Neuron (in vitro differentiated cells): ENCODE measurements at regions not wholly inside any gene's neighbourhood (a gene's known extent, or its start where the extent isn't known, plus 50 kb on each side); places are given as distances from the start of the nearest gene placed in this dataset.

Source experiments
- H2AFZ ChIP-seq: one replicate; pipeline ENCODE4 v1.6.1; 2013; ENCODE audit warnings: low read depth, mild to moderate bottlenecking, inconsistent platforms, low read length, moderate library complexity
- H3K27me3 ChIP-seq: one replicate; pipeline ENCODE4 v1.6.1; 2013; ENCODE audit warnings: low read length; ENCODE audit not compliant: insufficient read depth
- H3K36me3 ChIP-seq: one replicate; pipeline ENCODE4 v1.6.1; 2013; ENCODE audit warnings: low read length; ENCODE audit not compliant: insufficient read depth
- H3K4me1 ChIP-seq: one replicate; pipeline ENCODE4 v1.6.1; 2013; ENCODE audit warnings: low read length; ENCODE audit not compliant: insufficient read depth
- H3K4me3 ChIP-seq: 2 replicates; pipeline ENCODE4 v1.5.1; 2013; ENCODE audit warnings: mild to moderate bottlenecking, low read length, moderate library complexity
- H3K9me3 ChIP-seq: one replicate; pipeline ENCODE4 v1.6.1; 2013; ENCODE audit warnings: low read length

- H3K4me1 ChIP-seq: no peaks in the 10 kb centered on the region
- H2AFZ ChIP-seq: no peak overlapping the region
- H3K36me3 ChIP-seq: no peaks in the 10 kb centered on the region
- H3K27me3 ChIP-seq: peaks cover 4% of the 10 kb centered on the region
- H3K4me3 ChIP-seq: no peak overlapping the region
- no peaks in the 10 kb centered on the region for H3K9me3 ChIP-seq
Measured at GRCh38 chr12:115046805-115047204, 362.8 kb upstream of the TBX3 start.

- Histone ChIP-seq H3K27me3 (no peaks in the 10 kb centered on the region), H3K4me1 (no peaks in the 10 kb centered on the region), H3K9me3 (no peaks in the 10 kb centered on the region), H2AFZ (no peak overlapping the region), H3K4me3 (no peak overlapping the region), H3K36me3 (no peaks in the 10 kb centered on the region)
Measured at GRCh38 chr12:115044073-115044472, 360.1 kb upstream of the TBX3 start.

DNA sequence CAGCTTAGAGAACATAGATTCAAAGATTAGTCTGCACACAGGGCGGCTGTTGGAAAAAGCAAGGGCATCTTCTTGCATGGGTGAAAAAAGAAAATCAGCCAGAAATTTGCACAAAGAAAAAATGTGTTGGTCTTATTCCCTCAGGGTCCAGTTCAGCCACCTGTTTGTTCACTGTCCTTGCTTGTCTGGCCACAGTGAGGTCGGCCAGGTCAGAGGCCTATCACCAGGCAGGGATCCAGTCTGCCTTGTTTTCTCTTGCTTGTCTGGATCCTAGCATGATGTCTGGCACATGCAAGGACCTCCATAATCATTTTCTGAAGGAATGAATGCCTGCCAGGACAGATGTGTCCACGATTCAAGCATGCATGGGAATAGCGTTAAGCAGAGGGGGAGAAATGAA lies 359.1 kb upstream of the TBX3 start:
- Histone ChIP-seq H3K9me3 (no peaks in the 10 kb centered on the region), H3K4me3 (no peak overlapping the region), H3K36me3 (no peaks in the 10 kb centered on the region), H3K4me1 (no peaks in the 10 kb centered on the region), H3K27me3 (no peaks in the 10 kb centered on the region), H2AFZ (no peak overlapping the region)

- no peak overlapping the region for H2AFZ ChIP-seq
- H3K4me1 ChIP-seq: no peaks in the 10 kb centered on the region
- H3K9me3 ChIP-seq: no peaks in the 10 kb centered on the region
- no peak overlapping the region for H3K4me3 ChIP-seq
- no peaks in the 10 kb centered on the region for H3K36me3 ChIP-seq
- H3K27me3 ChIP-seq: no peaks in the 10 kb centered on the region
Measured at GRCh38 chr12:115042341-115042740, 358.4 kb upstream of the TBX3 start.

DNA sequence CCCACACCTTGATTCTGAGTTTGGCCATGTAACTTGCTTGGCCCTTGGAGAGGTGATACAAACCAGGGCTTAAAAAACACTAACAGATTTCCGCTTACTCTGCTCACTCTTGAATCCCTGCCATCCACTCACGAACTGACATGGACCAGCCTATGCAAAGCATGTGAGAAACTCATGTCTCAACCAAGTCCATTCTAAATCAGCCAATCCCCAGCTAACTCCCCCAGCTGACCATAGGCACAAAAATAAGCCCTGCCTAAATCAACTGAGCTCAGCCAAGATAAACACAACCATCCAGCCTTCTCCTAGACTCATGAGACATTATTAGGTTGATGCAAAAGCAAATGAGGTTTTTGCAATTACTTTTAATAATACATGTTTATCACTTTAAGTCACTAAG lies 353.9 kb upstream of the TBX3 start:
- no peaks in the 10 kb centered on the region for H3K27me3 ChIP-seq

DNA sequence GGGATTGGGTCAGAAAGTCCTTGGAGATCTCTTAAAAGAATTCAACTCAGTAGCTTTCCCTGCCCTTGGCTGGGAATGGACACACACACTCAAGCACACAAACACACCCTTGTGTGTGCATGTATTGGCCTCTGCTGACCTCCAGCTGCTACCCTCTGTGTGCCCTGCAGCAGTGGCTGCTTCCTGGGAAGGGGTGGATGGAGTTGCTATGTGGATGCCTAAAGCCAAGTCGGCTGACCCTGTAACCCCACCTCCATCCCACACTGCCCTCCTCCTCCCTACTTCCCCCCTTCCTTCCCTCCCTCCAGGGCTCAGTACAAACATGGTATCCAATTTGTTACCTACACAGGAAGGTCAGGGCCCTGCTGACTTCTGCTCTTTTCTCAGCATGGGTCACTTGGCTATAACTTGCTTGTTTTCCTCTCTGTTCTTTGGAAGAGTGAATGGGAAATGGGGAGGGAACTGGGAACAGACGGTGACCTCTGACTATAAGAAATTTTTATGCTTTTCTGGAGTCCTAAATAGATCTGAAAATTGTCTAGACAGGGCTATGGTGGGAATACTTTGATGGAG lies 351.6 kb upstream of the TBX3 start:
- no peaks in the 10 kb centered on the region for H3K27me3 ChIP-seq

More for the DNA sequence above, 353.9 kb upstream of the TBX3 start:
- Histone ChIP-seq H3K36me3 (no peaks in the 10 kb centered on the region), H2AFZ (no peak overlapping the region), H3K9me3 (no peaks in the 10 kb centered on the region), H3K4me3 (no peak overlapping the region), H3K4me1 (no peaks in the 10 kb centered on the region)

DNA sequence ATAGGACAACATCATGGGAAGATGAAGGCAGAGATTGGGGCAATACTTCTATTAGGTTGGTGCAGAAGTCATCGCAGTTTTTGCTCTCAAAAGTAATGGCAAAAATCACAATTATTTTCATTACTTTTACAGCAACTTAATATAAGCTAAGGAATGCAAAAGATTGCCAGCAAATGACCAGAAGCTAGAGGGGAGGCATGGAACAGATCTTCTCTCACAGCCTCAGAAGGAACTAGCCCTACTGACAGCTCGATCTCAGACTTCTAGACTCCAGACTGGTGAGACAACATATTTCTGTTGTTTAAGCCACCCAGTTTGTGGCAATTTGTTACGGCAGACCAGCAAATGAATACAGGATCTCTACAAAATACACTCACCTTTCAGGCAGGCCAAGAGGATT lies 348.5 kb upstream of the TBX3 start:
- no peaks in the 10 kb centered on the region for H3K9me3 ChIP-seq
- H3K27me3 ChIP-seq: no peaks in the 10 kb centered on the region

More for the DNA sequence above, 351.6 kb upstream of the TBX3 start:
- Histone ChIP-seq H3K4me1 (no peaks in the 10 kb centered on the region), H2AFZ (no peak overlapping the region), H3K4me3 (no peak overlapping the region), H3K9me3 (no peaks in the 10 kb centered on the region), H3K36me3 (no peaks in the 10 kb centered on the region)

GRCh38 chr12:115030017-115030416 lies 346.0 kb upstream of the TBX3 start:
- no peaks in the 10 kb centered on the region for H3K36me3 ChIP-seq
- no peaks in the 10 kb centered on the region for H3K4me1 ChIP-seq
- H2AFZ ChIP-seq: no peak overlapping the region
- no peaks in the 10 kb centered on the region for H3K9me3 ChIP-seq
- no peak overlapping the region for H3K4me3 ChIP-seq
- no peaks in the 10 kb centered on the region for H3K27me3 ChIP-seq

More for the DNA sequence above, 348.5 kb upstream of the TBX3 start:
- H3K36me3 ChIP-seq: no peaks in the 10 kb centered on the region
- H3K4me3 ChIP-seq: no peak overlapping the region
- no peaks in the 10 kb centered on the region for H3K4me1 ChIP-seq
- no peak overlapping the region for H2AFZ ChIP-seq

- Histone ChIP-seq H3K27me3 (no peaks in the 10 kb centered on the region), H3K36me3 (no peaks in the 10 kb centered on the region), H3K9me3 (no peaks in the 10 kb centered on the region), H3K4me1 (no peaks in the 10 kb centered on the region), H2AFZ (no peak overlapping the region), H3K4me3 (no peak overlapping the region)
Measured at GRCh38 chr12:115024531-115024930, 340.6 kb upstream of the TBX3 start.

DNA sequence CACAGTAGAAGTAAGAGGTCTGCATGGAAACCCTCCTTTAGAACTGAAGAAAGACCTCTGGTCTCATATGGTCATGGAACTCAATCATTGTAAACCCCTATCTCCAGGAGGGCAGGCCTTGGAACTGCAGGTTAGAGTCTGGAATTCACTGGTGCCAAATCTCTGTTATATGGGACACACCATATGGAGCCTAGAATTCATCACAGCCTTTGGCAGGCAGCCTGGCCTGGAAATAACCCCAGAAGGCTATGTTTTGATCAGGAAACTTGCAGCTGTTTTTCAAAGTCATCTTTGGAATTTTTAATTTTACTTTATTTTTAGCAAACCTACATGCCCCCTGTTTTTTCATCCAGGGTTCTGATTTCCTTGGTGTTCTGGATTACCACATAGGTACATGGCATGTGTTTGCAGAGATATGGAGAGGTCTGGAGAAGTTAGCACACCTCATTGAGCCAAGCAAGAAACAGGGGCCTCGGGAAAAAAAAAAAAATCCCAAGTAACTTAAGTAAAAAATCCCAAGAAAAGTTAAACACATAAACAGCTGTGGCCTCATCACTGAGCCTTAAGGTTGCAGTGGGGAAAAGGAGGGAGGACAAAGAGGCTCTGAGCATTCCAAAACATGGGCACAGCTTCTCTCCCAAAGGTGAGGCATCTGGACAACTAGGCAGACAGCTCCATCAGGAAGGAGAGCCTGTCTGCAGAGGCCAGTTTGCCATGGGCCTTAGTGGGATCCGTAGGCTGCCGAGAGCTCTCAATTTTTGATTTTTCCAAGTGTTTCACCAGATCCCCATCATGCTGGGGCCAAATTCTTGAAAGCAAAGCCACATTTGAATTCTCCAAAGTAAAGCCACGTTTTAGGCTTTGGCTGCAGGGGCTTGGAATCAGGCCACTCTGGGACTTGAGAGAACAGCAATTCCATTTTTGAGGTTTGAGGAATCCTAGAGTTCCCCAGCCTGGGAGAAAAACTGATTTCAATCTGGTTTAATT lies 339.6 kb upstream of the TBX3 start:
- H3K4me3 ChIP-seq: no peak overlapping the region
- no peaks in the 10 kb centered on the region for H3K9me3 ChIP-seq
- H3K27me3 ChIP-seq: no peaks in the 10 kb centered on the region
- H3K36me3 ChIP-seq: no peaks in the 10 kb centered on the region
- H3K4me1 ChIP-seq: no peaks in the 10 kb centered on the region
- no peak overlapping the region for H2AFZ ChIP-seq

DNA sequence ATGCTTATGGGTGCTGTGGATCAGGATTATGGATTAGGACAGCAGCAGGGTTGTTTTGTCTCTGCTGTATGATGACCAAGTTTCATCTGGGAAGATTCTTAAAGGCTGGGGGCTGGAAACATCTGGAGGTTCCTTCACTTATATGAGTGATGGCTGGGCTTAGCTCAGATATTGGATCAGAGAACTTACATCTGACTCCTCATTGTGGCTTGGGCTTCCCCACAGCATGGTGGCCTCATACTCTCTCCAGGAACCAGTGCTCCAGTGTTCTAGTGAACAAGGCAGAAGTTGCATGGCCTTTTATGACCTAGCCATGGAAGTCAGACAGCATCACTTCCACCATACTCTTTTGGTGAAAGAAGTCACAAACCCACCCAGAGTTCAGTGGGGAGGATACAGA lies 336.1 kb upstream of the TBX3 start:
- no peak overlapping the region for H2AFZ ChIP-seq
- no peaks in the 10 kb centered on the region for H3K27me3 ChIP-seq
- no peaks in the 10 kb centered on the region for H3K9me3 ChIP-seq
- H3K4me1 ChIP-seq: no peaks in the 10 kb centered on the region
- no peaks in the 10 kb centered on the region for H3K36me3 ChIP-seq
- no peak overlapping the region for H3K4me3 ChIP-seq

DNA sequence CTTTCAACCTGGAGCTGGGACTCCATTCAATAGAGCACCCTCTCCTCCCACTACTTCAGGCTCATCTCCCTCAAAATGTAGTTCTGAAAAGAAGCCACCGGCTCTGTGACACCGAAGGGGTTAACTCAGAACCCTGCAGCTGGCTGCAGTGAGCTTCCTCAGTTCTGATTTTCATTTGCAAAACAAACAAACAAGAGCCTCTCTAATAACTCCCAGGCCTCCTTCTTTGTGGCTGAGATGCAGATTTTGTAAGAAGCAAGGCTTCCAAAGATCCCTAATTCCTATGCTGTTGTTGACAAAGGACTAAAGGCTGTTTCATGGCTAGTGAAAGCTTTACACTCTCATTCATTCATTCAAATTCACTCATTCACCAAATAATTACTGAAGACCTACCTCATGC lies 333.4 kb upstream of the TBX3 start:
- H3K36me3 ChIP-seq: no peaks in the 10 kb centered on the region
- no peaks in the 10 kb centered on the region for H3K4me1 ChIP-seq
- no peaks in the 10 kb centered on the region for H3K9me3 ChIP-seq
- H2AFZ ChIP-seq: no peak overlapping the region
- H3K4me3 ChIP-seq: no peak overlapping the region
- no peaks in the 10 kb centered on the region for H3K27me3 ChIP-seq

DNA sequence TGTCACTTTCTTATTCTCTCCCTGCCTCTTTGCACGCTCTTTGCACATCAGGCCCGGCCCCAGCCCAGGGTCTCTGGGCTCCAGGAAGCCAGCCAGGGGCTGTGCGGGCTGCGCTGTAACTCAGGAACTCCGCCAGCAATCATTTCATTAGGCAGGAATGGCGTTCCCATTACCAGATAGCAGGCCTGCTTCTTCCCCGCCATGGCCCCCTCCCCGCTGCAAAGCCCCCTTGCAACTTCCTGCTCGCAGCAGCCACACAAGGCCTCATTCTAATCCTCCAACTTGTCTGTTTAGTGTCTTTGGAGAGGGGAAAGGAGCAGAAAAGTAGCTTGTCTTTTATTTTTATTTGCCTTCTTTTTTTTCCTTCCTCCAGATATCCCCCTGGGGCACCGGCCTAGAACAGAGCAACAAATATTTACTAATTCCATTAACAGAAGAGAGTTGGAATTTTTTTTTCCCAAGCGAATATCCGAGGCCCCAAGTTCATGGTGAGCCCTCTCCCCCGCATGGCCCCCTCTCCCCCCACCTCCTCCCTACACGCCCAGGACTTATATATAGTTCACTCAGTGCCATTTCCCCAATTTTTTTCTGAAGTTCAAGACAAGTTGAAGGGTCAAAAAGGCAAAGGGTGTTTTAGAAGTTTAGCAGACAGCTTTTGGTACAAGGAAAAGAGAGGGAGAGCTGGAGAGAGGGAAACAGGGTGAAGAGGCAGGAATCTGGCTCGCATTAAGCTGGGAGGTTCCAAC lies 329.4 kb upstream of the TBX3 start:
- Histone ChIP-seq H3K27me3 (no peaks in the 10 kb centered on the region), H3K4me3 (no peak overlapping the region), H3K4me1 (no peaks in the 10 kb centered on the region), H2AFZ (no peak overlapping the region), H3K9me3 (no peaks in the 10 kb centered on the region), H3K36me3 (no peaks in the 10 kb centered on the region)
